B cell (primary cell): ENCODE measurements at regions not wholly inside any gene's neighbourhood (a gene's known extent, or its start where the extent isn't known, plus 50 kb on each side); places are given as distances from the start of the nearest gene placed in this dataset.

Experiments used
- ATAC-seq: fragments of 200-7000 bp; cut with Tn5 transposase; one replicate; pipeline ENCODE4 v1.10.0; 2021; ENCODE audit warnings: low read depth, mild to moderate bottlenecking, moderate number of reproducible peaks, moderate library complexity
- CTCF ChIA-PET: fragments of 350-600 bp; sonication (Branson Sonifier 250); formaldehyde crosslinking; loops from one replicate; lab custom pipeline; 2021; ENCODE audit warnings: antibody characterized with exemption, inconsistent platforms; lab: Charles Lee
- POLR2A ChIA-PET: fragments of 350-600 bp; sonication (Branson Sonifier 250); formaldehyde crosslinking; loops from one replicate; lab custom pipeline; 2021; ENCODE audit warnings: antibody characterized with exemption; lab: Charles Lee
- DNase-seq: peaks from one replicate; pipeline ENCODE4 v3.0.0; 2013
- H2AFZ ChIP-seq: 2 replicates; pipeline ENCODE4 v1.6.1; 2012; ENCODE audit warnings: mild to moderate bottlenecking, low read depth, low read length; ENCODE audit not compliant: insufficient read depth, poor library complexity, severe bottlenecking
- H3K27ac ChIP-seq, 2 donors: 1 replicate in 1 of 2; 2 replicates in 1 of 2; pipeline ENCODE4 v1.5.1; 2012 to 2013; ENCODE audit warnings: low read length in 2 of 2, mild to moderate bottlenecking in 2 of 2, moderate library complexity in 1 of 2
- H3K27me3 ChIP-seq, 4 experiments: fragments of 200-600 bp in 1 of 4; sonication (generic) in 1 of 4; replicated peaks in 1 of 4; 1 replicate in 2 of 4; 2 replicates in 2 of 4; pipeline versions ENCODE4 v1.6.1 to v1.7.0; 2013 to 2016; ENCODE audit warnings: low read length in 3 of 4, mild to moderate bottlenecking in 2 of 4, mixed read lengths in 1 of 4, moderate library complexity in 1 of 4; ENCODE audit not compliant: insufficient read depth in 4 of 4, control insufficient read depth in 3 of 4; ENCODE audit errors: control extremely low read depth in 1 of 4
- H3K36me3 ChIP-seq, 2 experiments: replicated peaks in 1 of 2; 1 replicate in 1 of 2; 2 replicates in 1 of 2; pipeline versions ENCODE4 v1.6.1 to v1.7.1; 2013; ENCODE audit warnings: low read length in 1 of 2; ENCODE audit not compliant: insufficient read depth in 2 of 2, control insufficient read depth in 1 of 2; ENCODE audit errors: control extremely low read depth in 1 of 2, extremely low read depth in 1 of 2
- H3K4me1 ChIP-seq, 2 donors: fragments of 200-600 bp in 1 of 2; sonication (generic) in 1 of 2; 1 replicate in 1 of 2; 2 replicates in 1 of 2; pipeline versions ENCODE4 v1.5.1 to v1.6.1; 2013 to 2017; ENCODE audit warnings: low read length in 2 of 2; ENCODE audit not compliant: control insufficient read depth in 2 of 2, insufficient read depth in 2 of 2
- H3K4me2 ChIP-seq: replicated peaks from 2 replicates; pipeline ENCODE3; 2012; ENCODE audit warnings: mild to moderate bottlenecking, low read depth, low read length; ENCODE audit not compliant: poor library complexity, severe bottlenecking
- H3K4me3 ChIP-seq, 5 experiments: fragments of 200-600 bp in 1 of 5; sonication (generic) in 1 of 5; 1 replicate in 3 of 5; 2 replicates in 2 of 5; pipeline versions ENCODE4 v1.5.1 to v1.7.0; 2011 to 2016; ENCODE audit warnings: low read length in 4 of 5, mild to moderate bottlenecking in 4 of 5, low read depth in 2 of 5, control low read depth in 1 of 5, moderate library complexity in 1 of 5; ENCODE audit not compliant: insufficient read depth in 1 of 5; ENCODE audit errors: control extremely low read depth in 1 of 5, extremely low read depth in 1 of 5
- H3K79me2 ChIP-seq: fragments of 200-600 bp; sonication (generic); one replicate; pipeline ENCODE4 v1.6.0; 2016; ENCODE audit warnings: low read length; ENCODE audit not compliant: control insufficient read depth, insufficient read depth
- H3K9ac ChIP-seq: fragments of 200-600 bp; sonication (generic); 2 replicates; pipeline ENCODE4 v1.6.1; 2017; ENCODE audit warnings: mild to moderate bottlenecking, low read length, moderate library complexity
- H3K9me3 ChIP-seq, 3 donors: one replicate each; pipeline versions ENCODE4 v1.6.1 to v1.7.1; 2013; ENCODE audit warnings: low read length in 2 of 3; ENCODE audit not compliant: control insufficient read depth in 2 of 3, insufficient read depth in 1 of 3; ENCODE audit errors: control extremely low read depth in 1 of 3
- H4K20me1 ChIP-seq: 2 replicates; pipeline ENCODE4 v1.6.0; 2012; ENCODE audit warnings: mild to moderate bottlenecking, low read length; ENCODE audit not compliant: insufficient read depth, control insufficient read depth, poor library complexity, severe bottlenecking
- H3K27ac Mint-ChIP-seq: one replicate; pipeline ENCODE4 v1.8.0; 2021; ENCODE audit warnings: mixed read lengths
- H3K27me3 Mint-ChIP-seq: one replicate; pipeline ENCODE4 v1.8.0; 2021; ENCODE audit warnings: mixed read lengths
- H3K4me1 Mint-ChIP-seq: one replicate; pipeline ENCODE4 v1.8.0; 2021; ENCODE audit warnings: mixed read lengths
- H3K4me3 Mint-ChIP-seq: one replicate; pipeline ENCODE4 v1.8.0; 2021; ENCODE audit warnings: mixed read lengths
- H3K9me3 Mint-ChIP-seq: one replicate; pipeline ENCODE4 v1.8.0; 2022; ENCODE audit warnings: mixed read lengths; ENCODE audit not compliant: insufficient read depth
- EZH2 ChIP-seq: IDR thresholded peaks from 2 replicates; pipeline ENCODE4 v1.6.1; 2012; ENCODE audit warnings: borderline replicate concordance, low read depth, mild to moderate bottlenecking, moderate library complexity, low read length; ENCODE audit not compliant: insufficient read depth, poor library complexity, severe bottlenecking
- WGBS: methylation state at CpG from one replicate; pipeline ENCODE4 v1.1.5; 2013; ENCODE audit warnings: missing lambda C conversion rate; ENCODE audit not compliant: insufficient coverage; 5-methylcytosine and 5-hydroxymethylcytosine counted together
- intact Hi-C: fragments of 100-400 bp; cut with micrococcal nuclease; formaldehyde crosslinking; loops from one replicate; pipeline ENCODE4 v1.10.0; 2022
- TF ChIP-seq, protein P1 (sequence below): fragments of 200-600 bp; IDR thresholded peaks from one replicate; pipeline ENCODE4 v1.8.0; 2022; ENCODE audit warnings: antibody characterized with exemption, mild to moderate bottlenecking

DNA sequence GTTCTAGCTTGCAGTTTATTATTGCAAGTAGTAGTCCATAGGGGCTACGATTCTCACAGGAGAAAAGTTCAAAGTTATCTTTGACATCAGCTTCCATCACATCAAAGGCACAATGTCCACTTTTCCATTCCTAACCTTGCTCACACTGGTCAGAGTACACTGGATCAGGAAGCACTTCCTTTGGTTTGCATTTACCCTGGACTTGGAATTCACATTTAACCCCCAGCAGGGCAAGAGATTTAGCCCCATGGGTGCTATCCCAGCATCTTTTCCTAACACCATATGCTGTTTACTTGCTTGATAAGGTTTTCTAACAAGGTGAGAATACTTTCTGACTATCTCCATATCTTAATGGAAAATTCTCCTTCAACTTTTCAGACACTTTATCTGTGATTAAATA is 55.6 kb upstream of the ASTN2 start:
- Histone ChIP-seq H3K9ac (no peak overlapping the region), H3K9me3 (no peaks in the 10 kb centered on the region), H3K27me3 (no peaks in the 10 kb centered on the region), H3K4me1 (no peaks in the 10 kb centered on the region), H3K4me2 (no peak overlapping the region), H3K79me2 (no peaks in the 10 kb centered on the region), H2AFZ (no peak overlapping the region), H3K36me3 (no peaks in the 10 kb centered on the region), H4K20me1 (no peaks in the 10 kb centered on the region), H3K27ac (no peak overlapping the region), H3K4me3 (no peak overlapping the region)
- intact Hi-C loops = no loop called here
- 75% methylated on average over 1 of the region's 1 CpG for WGBS
- no peak for TF ChIP-seq EZH2
- TF ChIP-seq, protein P1, sequence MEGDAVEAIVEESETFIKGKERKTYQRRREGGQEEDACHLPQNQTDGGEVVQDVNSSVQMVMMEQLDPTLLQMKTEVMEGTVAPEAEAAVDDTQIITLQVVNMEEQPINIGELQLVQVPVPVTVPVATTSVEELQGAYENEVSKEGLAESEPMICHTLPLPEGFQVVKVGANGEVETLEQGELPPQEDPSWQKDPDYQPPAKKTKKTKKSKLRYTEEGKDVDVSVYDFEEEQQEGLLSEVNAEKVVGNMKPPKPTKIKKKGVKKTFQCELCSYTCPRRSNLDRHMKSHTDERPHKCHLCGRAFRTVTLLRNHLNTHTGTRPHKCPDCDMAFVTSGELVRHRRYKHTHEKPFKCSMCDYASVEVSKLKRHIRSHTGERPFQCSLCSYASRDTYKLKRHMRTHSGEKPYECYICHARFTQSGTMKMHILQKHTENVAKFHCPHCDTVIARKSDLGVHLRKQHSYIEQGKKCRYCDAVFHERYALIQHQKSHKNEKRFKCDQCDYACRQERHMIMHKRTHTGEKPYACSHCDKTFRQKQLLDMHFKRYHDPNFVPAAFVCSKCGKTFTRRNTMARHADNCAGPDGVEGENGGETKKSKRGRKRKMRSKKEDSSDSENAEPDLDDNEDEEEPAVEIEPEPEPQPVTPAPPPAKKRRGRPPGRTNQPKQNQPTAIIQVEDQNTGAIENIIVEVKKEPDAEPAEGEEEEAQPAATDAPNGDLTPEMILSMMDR = no peak
- no peak overlapping the region for H3K4me3 Mint-ChIP-seq
- H3K9me3 Mint-ChIP-seq = no peaks in the 10 kb centered on the region
- ChIA-PET CTCF (no interaction called here), POLR2A (no interaction called here)
- ATAC-seq (no peak), DNase-seq (no peak)
- H3K27ac Mint-ChIP-seq = no peak overlapping the region
- H3K4me1 Mint-ChIP-seq = no peaks in the 10 kb centered on the region
- H3K27me3 Mint-ChIP-seq = peaks cover 9% of the 10 kb centered on the region

DNA sequence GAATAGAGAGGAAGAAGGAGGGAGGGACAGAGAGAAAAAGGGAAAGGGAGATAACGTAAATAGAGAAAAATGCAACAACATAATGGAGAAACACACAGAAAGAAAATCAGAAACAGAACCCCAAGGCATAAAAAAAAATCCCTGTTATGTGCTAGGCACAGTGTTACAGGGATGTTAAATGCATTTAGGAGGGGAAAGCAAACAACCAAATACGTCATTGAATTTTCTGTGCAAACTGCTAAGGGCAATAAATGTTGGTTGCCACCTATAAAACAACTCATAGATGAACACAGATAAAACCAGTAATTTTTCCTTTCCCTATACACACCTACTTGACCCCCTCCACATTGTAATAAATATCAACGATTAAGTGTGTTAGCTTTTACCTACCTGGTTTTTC is 51.3 kb upstream of the ASTN2 start:
- Histone ChIP-seq H2AFZ (no peak overlapping the region), H3K4me2 (no peak overlapping the region), H3K36me3 (no peaks in the 10 kb centered on the region), H3K79me2 (no peaks in the 10 kb centered on the region), H3K27ac (no peak overlapping the region), H3K4me1 (no peaks in the 10 kb centered on the region), H3K9me3 (no peaks in the 10 kb centered on the region), H3K9ac (no peak overlapping the region), H3K27me3 (no peaks in the 10 kb centered on the region), H4K20me1 (no peaks in the 10 kb centered on the region), H3K4me3 (no peak overlapping the region)
- no peaks in the 10 kb centered on the region for H3K4me1 Mint-ChIP-seq
- CTCF ChIA-PET = no interaction called here
- intact Hi-C loops = no loop called here
- no peaks in the 10 kb centered on the region for H3K9me3 Mint-ChIP-seq
- H3K4me3 Mint-ChIP-seq = no peak overlapping the region
- ATAC-seq = no peak
- no peak overlapping the region for H3K27ac Mint-ChIP-seq
- POLR2A ChIA-PET = no interaction called here
- DNase-seq = no peak
- TF ChIP-seq, protein P1 = no peak
- no peak for TF ChIP-seq EZH2
- no CpG with 5 or more reads among the region's 3 CpGs for WGBS
- peaks cover 13% of the 10 kb centered on the region for H3K27me3 Mint-ChIP-seq
